ENCODE measurements at regions not wholly inside any gene's neighbourhood (a gene's known extent, or its start where the extent isn't known, plus 50 kb on each side); places are given as distances from the start of the nearest gene placed in this dataset.

DNA sequence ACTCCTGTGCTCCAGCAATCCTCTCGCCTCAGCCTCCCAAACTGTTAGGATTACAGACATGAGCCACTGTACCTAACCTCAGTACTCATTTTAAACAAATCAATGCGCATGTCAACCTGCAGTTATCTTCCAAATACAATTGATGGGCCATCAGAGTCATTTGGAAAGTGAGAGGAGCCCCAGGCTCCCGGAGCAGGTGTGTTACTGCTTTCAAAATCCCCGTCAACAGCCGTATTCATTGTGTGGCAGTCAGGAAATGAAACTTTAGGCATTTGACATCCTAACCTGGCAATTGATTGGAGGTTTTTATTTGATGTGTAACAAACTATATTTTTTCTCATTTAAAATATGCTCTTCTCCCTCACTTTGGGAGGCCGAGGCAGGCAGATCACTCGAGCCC lies 623.6 kb upstream of the TENM3 start:
- TF ChIP-seq, protein P1, sequence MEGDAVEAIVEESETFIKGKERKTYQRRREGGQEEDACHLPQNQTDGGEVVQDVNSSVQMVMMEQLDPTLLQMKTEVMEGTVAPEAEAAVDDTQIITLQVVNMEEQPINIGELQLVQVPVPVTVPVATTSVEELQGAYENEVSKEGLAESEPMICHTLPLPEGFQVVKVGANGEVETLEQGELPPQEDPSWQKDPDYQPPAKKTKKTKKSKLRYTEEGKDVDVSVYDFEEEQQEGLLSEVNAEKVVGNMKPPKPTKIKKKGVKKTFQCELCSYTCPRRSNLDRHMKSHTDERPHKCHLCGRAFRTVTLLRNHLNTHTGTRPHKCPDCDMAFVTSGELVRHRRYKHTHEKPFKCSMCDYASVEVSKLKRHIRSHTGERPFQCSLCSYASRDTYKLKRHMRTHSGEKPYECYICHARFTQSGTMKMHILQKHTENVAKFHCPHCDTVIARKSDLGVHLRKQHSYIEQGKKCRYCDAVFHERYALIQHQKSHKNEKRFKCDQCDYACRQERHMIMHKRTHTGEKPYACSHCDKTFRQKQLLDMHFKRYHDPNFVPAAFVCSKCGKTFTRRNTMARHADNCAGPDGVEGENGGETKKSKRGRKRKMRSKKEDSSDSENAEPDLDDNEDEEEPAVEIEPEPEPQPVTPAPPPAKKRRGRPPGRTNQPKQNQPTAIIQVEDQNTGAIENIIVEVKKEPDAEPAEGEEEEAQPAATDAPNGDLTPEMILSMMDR (IDR thresholded peaks at IDR 0.05): no peak
- TF ChIP-seq POLR2AphosphoS5 (IDR thresholded peaks at IDR 0.05; ENCODE audit: insufficient read depth in 1 of 2, low read depth in 1 of 2) (no peak), POLR2A (IDR thresholded peaks at IDR 0.05) (no peak)

Measured in vagina (tissue), 2 donors.